ENCODE measurements at regions not wholly inside any gene's neighbourhood (a gene's known extent, or its start where the extent isn't known, plus 50 kb on each side); places are given as distances from the start of the nearest gene placed in this dataset.

DNA sequence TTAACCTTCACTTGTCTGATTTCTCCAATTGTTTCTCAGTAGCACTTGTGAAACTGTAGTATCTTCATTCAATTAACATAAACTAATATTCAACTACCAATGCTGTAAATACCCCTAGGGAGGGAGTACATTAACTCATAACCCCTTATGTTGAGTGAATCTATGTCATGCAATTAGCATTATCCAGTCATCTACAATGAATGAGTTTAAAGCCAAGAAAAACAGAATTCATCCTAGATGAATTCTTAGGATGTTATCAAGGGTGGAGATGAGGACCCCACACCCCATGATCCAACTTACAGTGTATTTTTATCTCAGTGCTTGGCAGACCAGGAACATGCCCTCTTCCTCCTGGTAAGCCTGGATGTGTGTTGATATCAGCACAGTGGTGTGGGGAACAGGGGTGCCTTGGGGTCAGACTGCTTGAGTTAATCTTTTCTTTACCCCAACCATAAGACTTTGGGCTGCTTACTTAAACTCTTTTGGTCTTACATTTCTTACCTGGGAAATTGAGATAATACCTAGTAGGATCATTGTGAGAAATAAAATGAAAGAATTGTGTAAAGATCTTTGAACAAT lies 62.1 kb upstream of the SCOC start:
- no peak overlapping the region for H3K4me2 ChIP-seq (ENCODE audit: control insufficient read depth, insufficient read depth)

GRCh38 chr4:140309124-140309870 lies 64.1 kb upstream of the SCOC start:
- ATAC-seq (no peak), DNase-seq (ENCODE audit: low read depth, low spot score) (no peak), FAIRE-seq (no peak)
- no peaks in the 10 kb centered on the region for H3K79me2 ChIP-seq (ENCODE audit: control insufficient read depth, insufficient read depth, low read length)
- TF ChIP-seq ELK1 (IDR thresholded peaks at IDR 0.05; ENCODE audit: low read depth, low read length): no peak
- no peak for TF ChIP-seq KLF5 (IDR thresholded peaks at IDR 0.05; ENCODE audit: partially characterized antibody)
- TF ChIP-seq CTCF (IDR thresholded peaks at IDR 0.05 in 2 of 3, conservative IDR thresholded peaks at IDR 0.05 in 1 of 3; ENCODE audit: control insufficient read depth in 2 of 3, extremely low read depth in 1 of 3, insufficient read depth in 1 of 3, low read depth in 3 of 3, low read length in 3 of 3): peak in 2 of 3 experiments; percentile 4 to 8; a peak in 1 of 6 replicates
- RAD21 ChIA-PET (ENCODE audit: unreplicated experiment): no interaction called here
- no peak overlapping the region for H3K4me2 ChIP-seq (ENCODE audit: control insufficient read depth, insufficient read depth)
- H3K9me3 ChIP-seq (replicated peaks; ENCODE audit: control insufficient read depth, insufficient read depth, low read length): no peaks in the 10 kb centered on the region
- H3K4me3 ChIP-seq: no peak overlapping the region
- no peak overlapping the region for H2AFZ ChIP-seq (ENCODE audit: control insufficient read depth, low read depth, low read length)
- no peaks in the 10 kb centered on the region for H3K4me1 ChIP-seq (ENCODE audit: control insufficient read depth, insufficient read depth, low read length)
- H3K9ac ChIP-seq (ENCODE audit: control insufficient read depth, insufficient read depth, low read length): no peak overlapping the region
- intact Hi-C loops (cut with micrococcal nuclease; ENCODE audit: unreplicated experiment) (no loop called here), in situ Hi-C loops (cut with MboI) (no loop called here)
- no TSS peak for BruUV-seq (replicated peaks)
- 50% methylated on average over 1 of the region's 1 CpG for WGBS (ENCODE audit: insufficient coverage, insufficient replicate concordance, low lambda C conversion rate, missing lambda C conversion rate)
- CTCF ChIA-PET: no interaction called here
- H3K36me3 ChIP-seq (ENCODE audit: control insufficient read depth in 2 of 2, insufficient read depth in 2 of 2, low read length in 1 of 2): no peaks in the 10 kb centered on the region
- SMC1A ChIA-PET (ENCODE audit: uncharacterized antibody, unreplicated experiment): no interaction called here
- H4K20me1 ChIP-seq (ENCODE audit: control insufficient read depth, insufficient read depth): no peaks in the 10 kb centered on the region
- no peaks in the 10 kb centered on the region; a peak in 1 of 4 replicates for H3K27me3 ChIP-seq (replicated peaks in 1 of 2; ENCODE audit: control insufficient read depth in 2 of 2, insufficient read depth in 2 of 2, low read length in 1 of 2)
- POLR2A ChIA-PET: no interaction called here
- no peak overlapping the region for H3K27ac ChIP-seq (ENCODE audit: control insufficient read depth, insufficient read depth)

More for the DNA sequence above, 62.1 kb upstream of the SCOC start:
- no TSS peak for BruUV-seq (replicated peaks)
- Histone ChIP-seq H4K20me1 (ENCODE audit: control insufficient read depth, insufficient read depth) (no peaks in the 10 kb centered on the region), H3K4me3 (no peak overlapping the region), H3K36me3 (ENCODE audit: control insufficient read depth in 2 of 2, insufficient read depth in 2 of 2, low read length in 1 of 2) (no peaks in the 10 kb centered on the region), H3K4me1 (ENCODE audit: control insufficient read depth, insufficient read depth, low read length) (no peaks in the 10 kb centered on the region), H3K27ac (ENCODE audit: control insufficient read depth, insufficient read depth) (no peak overlapping the region), H3K9me3 (replicated peaks; ENCODE audit: control insufficient read depth, insufficient read depth, low read length) (no peaks in the 10 kb centered on the region), H2AFZ (ENCODE audit: control insufficient read depth, low read depth, low read length) (no peak overlapping the region), H3K9ac (ENCODE audit: control insufficient read depth, insufficient read depth, low read length) (no peak overlapping the region), H3K27me3 (replicated peaks in 1 of 2; ENCODE audit: control insufficient read depth in 2 of 2, insufficient read depth in 2 of 2, low read length in 1 of 2) (no peaks in the 10 kb centered on the region; a peak in 2 of 4 replicates), H3K79me2 (ENCODE audit: control insufficient read depth, insufficient read depth, low read length) (no peaks in the 10 kb centered on the region)
- ChIA-PET SMC1A (ENCODE audit: uncharacterized antibody, unreplicated experiment) (no interaction called here), CTCF (interaction anchor here (0.6 to 1.7 kb wide), 2 partner anchors 19 to 49 kb away, joined by 3 to 5 read pairs; no protein-coding TSS in a partner anchor), RAD21 (ENCODE audit: unreplicated experiment) (no interaction called here), POLR2A (no interaction called here)
- TF ChIP-seq YY1 (IDR thresholded peaks at IDR 0.05; ENCODE audit: low read depth, low read length): no peak
- in situ Hi-C loops (cut with MboI) (no loop called here), intact Hi-C loops (cut with micrococcal nuclease; ENCODE audit: unreplicated experiment) (no loop called here)
- FAIRE-seq: no peak
- DNase-seq (ENCODE audit: low read depth, low spot score): no peak
- ATAC-seq: no peak

Measured in GM12878 (cell line).